WTC11 (cell line): ENCODE measurements at regions not wholly inside any gene's neighbourhood (a gene's known extent, or its start where the extent isn't known, plus 50 kb on each side); places are given as distances from the start of the nearest gene placed in this dataset.
"Not testable (repeated sequence)": the region's sequence is repeated elsewhere in the genome, so short reads cannot be mapped to it uniquely, and the experiment has no call there.

Experiments used
- ATAC-seq: fragments of 200-7000 bp; cut with Tn5 transposase; 2 replicates; pipeline ENCODE4 v1.10.0; 2021; ENCODE audit warnings: mild to moderate bottlenecking, moderate library complexity
- CTCF ChIA-PET: fragments of 300-600 bp; sonication (Branson Sonifier 250); formaldehyde crosslinking; loops from one replicate; lab custom pipeline; 2021; ENCODE audit warnings: antibody characterized with exemption; lab: Charles Lee
- POLR2A ChIA-PET: fragments of 350-600 bp; sonication (Branson Sonifier 250); formaldehyde crosslinking; loops from one replicate; lab custom pipeline; 2021; ENCODE audit warnings: antibody characterized with exemption; lab: Charles Lee
- DNase-seq: peaks from one replicate; pipeline ENCODE4 v3.0.0; 2021; ENCODE audit warnings: low spot score
- H3K27ac Mint-ChIP-seq: 2 replicates; pipeline ENCODE4 v1.8.0; 2021; ENCODE audit warnings: mixed read lengths
- H3K27me3 Mint-ChIP-seq: 2 replicates; pipeline ENCODE4 v1.8.0; 2021; ENCODE audit warnings: low read depth, mild to moderate bottlenecking, moderate library complexity, mixed read lengths
- H3K36me3 Mint-ChIP-seq: 2 replicates; pipeline ENCODE4 v1.8.0; 2021; ENCODE audit warnings: mixed read lengths
- H3K4me1 Mint-ChIP-seq: 2 replicates; pipeline ENCODE4 v1.8.0; 2022; ENCODE audit warnings: mixed read lengths
- H3K4me3 Mint-ChIP-seq: 2 replicates; pipeline ENCODE4 v1.8.0; 2021; ENCODE audit warnings: mild to moderate bottlenecking, moderate library complexity, mixed read lengths
- H3K9me3 Mint-ChIP-seq: 2 replicates; pipeline ENCODE4 v1.8.0; 2021; ENCODE audit warnings: mixed read lengths
- ARID4B ChIP-seq: sonication (generic); formaldehyde crosslinking; IDR thresholded peaks from 2 replicates; pipeline ENCODE4 v1.8.0; 2023; ENCODE audit warnings: missing genetic modification reagents, mild to moderate bottlenecking, borderline replicate concordance
- CREB1 ChIP-seq: sonication (generic); formaldehyde crosslinking; IDR thresholded peaks from 2 replicates; pipeline ENCODE4 v1.8.0; 2023; ENCODE audit warnings: mild to moderate bottlenecking, missing genetic modification reagents
- CTCF ChIP-seq: fragments of 200-600 bp; IDR thresholded peaks from 2 replicates; pipeline ENCODE4 v1.8.0; 2022; ENCODE audit warnings: antibody characterized with exemption
- EMX1 ChIP-seq: fragments of 250-450 bp; sonication (Bioruptor Pico); IDR thresholded peaks from 2 replicates; pipeline ENCODE4 v1.8.0; 2021; ENCODE audit warnings: mild to moderate bottlenecking
- FOXP1 ChIP-seq: sonication (generic); formaldehyde crosslinking; IDR thresholded peaks from 2 replicates; pipeline ENCODE4 v1.8.0; 2022; ENCODE audit warnings: missing genetic modification reagents, mild to moderate bottlenecking, moderate library complexity, borderline replicate concordance
- HMGA2 ChIP-seq: fragments of 250-450 bp; sonication (Bioruptor Pico); IDR thresholded peaks from 2 replicates; pipeline ENCODE4 v1.4.0; 2021; ENCODE audit warnings: mild to moderate bottlenecking, moderate library complexity
- HMGXB4 ChIP-seq: sonication (generic); formaldehyde crosslinking; IDR thresholded peaks from 2 replicates; pipeline ENCODE4 v1.8.1; 2023; ENCODE audit warnings: mild to moderate bottlenecking, moderate library complexity, missing genetic modification reagents
- KAT7 ChIP-seq: sonication (generic); formaldehyde crosslinking; IDR thresholded peaks from 2 replicates; pipeline ENCODE4 v1.8.1; 2023; ENCODE audit warnings: missing genetic modification reagents, mild to moderate bottlenecking, borderline replicate concordance
- NR1H2 ChIP-seq: sonication (generic); formaldehyde crosslinking; IDR thresholded peaks from 2 replicates; pipeline ENCODE4 v1.9.0; 2021; ENCODE audit warnings: mild to moderate bottlenecking, moderate library complexity, missing genetic modification reagents
- NR2C2 ChIP-seq: sonication (generic); formaldehyde crosslinking; IDR thresholded peaks from 2 replicates; pipeline ENCODE4 v1.8.0; 2022; ENCODE audit warnings: mild to moderate bottlenecking, missing genetic modification reagents
- PREB ChIP-seq: sonication (generic); formaldehyde crosslinking; IDR thresholded peaks from 2 replicates; pipeline ENCODE4 v1.8.1; 2022; ENCODE audit warnings: mild to moderate bottlenecking, missing genetic modification reagents, moderate library complexity, borderline replicate concordance
- RORB ChIP-seq: fragments of 250-450 bp; sonication (Bioruptor Pico); IDR thresholded peaks from 2 replicates; pipeline ENCODE4 v1.9.0; 2021; ENCODE audit warnings: mild to moderate bottlenecking
- SMAD3 ChIP-seq: sonication (generic); formaldehyde crosslinking; IDR thresholded peaks from 2 replicates; pipeline ENCODE4 v1.8.0; 2022; ENCODE audit warnings: missing genetic modification reagents, mild to moderate bottlenecking, borderline replicate concordance
- TEAD4 ChIP-seq: sonication (generic); formaldehyde crosslinking; IDR thresholded peaks from 2 replicates; pipeline ENCODE4 v1.8.0; 2022; ENCODE audit warnings: mild to moderate bottlenecking, missing genetic modification reagents
- ZBTB21 ChIP-seq: sonication (generic); formaldehyde crosslinking; IDR thresholded peaks from 2 replicates; pipeline ENCODE4 v1.8.1; 2023; ENCODE audit warnings: mild to moderate bottlenecking, missing genetic modification reagents, borderline replicate concordance
- ZNF425 ChIP-seq: fragments of 250-450 bp; sonication (Bioruptor Pico); conservative IDR thresholded peaks from 2 replicates; pipeline ENCODE4 v1.9.0; 2021; ENCODE audit warnings: mild to moderate bottlenecking

GRCh38 chr9:65449423-65449822 is 164.4 kb upstream of the FOXD4L5 start (continued):
- TF ChIP-seq ARID4B (CRISPR knock-in tag) (no peak), HMGXB4 (CRISPR knock-in tag) (no peak), HMGA2 (CRISPR knock-in tag) (no peak), PREB (no peak), NR1H2 (no peak)
- TF ChIP-seq, all 79 proteins: peak for 0

- ATAC-seq, DNase-seq, CTCF ChIA-PET, H3K4me3 Mint-ChIP-seq, POLR2A ChIA-PET, H3K27ac Mint-ChIP-seq, H3K4me1 Mint-ChIP-seq: not testable (repeated sequence)
- peaks cover 44% of the 10 kb centered on the region for H3K9me3 Mint-ChIP-seq
- H3K27me3 Mint-ChIP-seq, result peaks cover 15% of the 10 kb centered on the region
- H3K36me3 Mint-ChIP-seq, result peaks cover 59% of the 10 kb centered on the region
These were observed 162.1 kb upstream of the FOXD4L5 start for GRCh38 chr9:65447146-65447545.

- H3K4me3 Mint-ChIP-seq, H3K4me1 Mint-ChIP-seq, POLR2A ChIA-PET, CTCF ChIA-PET, DNase-seq, ATAC-seq, H3K27ac Mint-ChIP-seq: not testable (repeated sequence)
- Mint-ChIP-seq H3K27me3 (peaks cover 15% of the 10 kb centered on the region), H3K9me3 (peaks cover 45% of the 10 kb centered on the region), H3K36me3 (peaks cover 56% of the 10 kb centered on the region)
These were observed 161.0 kb upstream of the FOXD4L5 start for GRCh38 chr9:65445991-65446390.

- POLR2A ChIA-PET, result no interaction called here
- no peak overlapping the region for H3K4me3 Mint-ChIP-seq
- H3K4me1 Mint-ChIP-seq, result no peaks in the 10 kb centered on the region
- TF ChIP-seq CREB1 (CRISPR knock-in tag) (no peak), ZNF425 (no peak), CTCF (no peak), FOXP1 (no peak), EMX1 (CRISPR knock-in tag) (no peak), SMAD3 (CRISPR knock-in tag) (no peak), RORB (CRISPR knock-in tag) (no peak), ZBTB21 (CRISPR knock-in tag) (no peak), NR2C2 (no peak), TEAD4 (no peak), KAT7 (CRISPR knock-in tag) (no peak), PREB (no peak)
- TF ChIP-seq, all 79 proteins: peak for 0
- no peak overlapping the region for H3K27ac Mint-ChIP-seq
- DNase-seq (no peak), ATAC-seq (no peak)
- H3K9me3 Mint-ChIP-seq, result peaks cover 50% of the 10 kb centered on the region
- H3K36me3 Mint-ChIP-seq, result peaks cover 53% of the 10 kb centered on the region
- peaks cover 15% of the 10 kb centered on the region for H3K27me3 Mint-ChIP-seq
- CTCF ChIA-PET, result no interaction called here
These were observed 159.9 kb upstream of the FOXD4L5 start for GRCh38 chr9:65444943-65445342.

- H3K4me3 Mint-ChIP-seq, H3K27ac Mint-ChIP-seq, CTCF ChIA-PET, H3K4me1 Mint-ChIP-seq, DNase-seq, POLR2A ChIA-PET, ATAC-seq: not testable (repeated sequence)
- Mint-ChIP-seq H3K27me3 (peaks cover 14% of the 10 kb centered on the region), H3K36me3 (peaks cover 46% of the 10 kb centered on the region), H3K9me3 (peaks cover 48% of the 10 kb centered on the region)
These were observed 157.1 kb upstream of the FOXD4L5 start for GRCh38 chr9:65442116-65442515.
